SK-N-SH (cell line): ENCODE measurements at regions not wholly inside any gene's neighbourhood (a gene's known extent, or its start where the extent isn't known, plus 50 kb on each side); places are given as distances from the start of the nearest gene placed in this dataset.

Experiments used
- CTCF ChIA-PET: fragments of 300-600, 350-600 bp; formaldehyde crosslinking; extraction: SDS; loops from one replicate; lab custom pipeline; 2021; lab: Yijun Ruan, JAX
- POLR2A ChIA-PET: fragments of 350-600 bp; sonication (Branson Sonifier 250); formaldehyde crosslinking; extraction: SDS; loops from one replicate; lab custom pipeline; 2020; ENCODE audit warnings: antibody characterized with exemption, inconsistent platforms; lab: Yijun Ruan, JAX
- DNase-seq: peaks from one replicate; pipeline ENCODE4 v3.0.0; 2012
- H2AFZ ChIP-seq: fragments of 200-600 bp; sonication (generic); 2 replicates; pipeline ENCODE4 v1.8.1; 2016; ENCODE audit warnings: antibody characterized with exemption, mild to moderate bottlenecking, low read depth
- H3F3A ChIP-seq: fragments of 200-600 bp; sonication (generic); replicated peaks from 2 replicates; pipeline ENCODE3; 2016; ENCODE audit warnings: antibody characterized with exemption, mild to moderate bottlenecking; ENCODE audit not compliant: insufficient read depth
- H3K27ac ChIP-seq, 2 experiments: fragments of 200-500 bp in 1 of 2; fragments of 200-600 bp in 1 of 2; sonication (Bioruptor generic) in 1 of 2; sonication (generic), shearing (Covaris generic) in 1 of 2; 2 replicates each; pipeline versions ENCODE4 v1.5.1 to v1.6.1; 2014 to 2016; ENCODE audit warnings: low read depth in 2 of 2, inconsistent platforms in 1 of 2, low read length in 1 of 2, mild to moderate bottlenecking in 1 of 2, mixed read lengths in 1 of 2
- H3K27me3 ChIP-seq: fragments of 200-600 bp; sonication (generic), shearing (Covaris generic); 2 replicates; pipeline ENCODE4 v1.6.1; 2016; ENCODE audit warnings: mixed run types; ENCODE audit not compliant: insufficient read depth
- H3K36me3 ChIP-seq, 2 experiments: fragments of 200-500 bp in 1 of 2; fragments of 200-600 bp in 1 of 2; sonication (Bioruptor generic) in 1 of 2; sonication (generic) in 1 of 2; replicated peaks in 1 of 2; 2 replicates each; pipeline versions ENCODE3 to v1.5.1; 2014 to 2016; ENCODE audit warnings: low read length in 1 of 2, mild to moderate bottlenecking in 1 of 2; ENCODE audit not compliant: insufficient read depth in 2 of 2, control insufficient read depth in 1 of 2
- H3K4me1 ChIP-seq, 2 experiments: fragments of 200-500 bp in 1 of 2; fragments of 200-600 bp in 1 of 2; sonication (Bioruptor generic) in 1 of 2; sonication (generic), shearing (Covaris generic) in 1 of 2; 2 replicates each; pipeline versions ENCODE4 v1.5.1 to v1.6.1; 2014 to 2016; ENCODE audit warnings: low read depth in 1 of 2, low read length in 1 of 2, mixed run types in 1 of 2; ENCODE audit not compliant: insufficient read depth in 2 of 2, control insufficient read depth in 1 of 2
- H3K4me2 ChIP-seq: fragments of 200-600 bp; sonication (generic), shearing (Covaris generic); 2 replicates; pipeline ENCODE4 v1.6.1; 2017; ENCODE audit warnings: mixed run types
- H3K4me3 ChIP-seq, 2 experiments: fragments of 200-500 bp in 1 of 2; fragments of 200-600 bp in 1 of 2; sonication (Bioruptor generic) in 1 of 2; sonication (generic), shearing (Covaris generic) in 1 of 2; 2 replicates each; pipeline versions ENCODE4 v1.5.1 to v1.8.1; 2014 to 2016; ENCODE audit warnings: low read depth in 2 of 2, inconsistent platforms in 1 of 2, low read length in 1 of 2, mild to moderate bottlenecking in 1 of 2, mixed read lengths in 1 of 2, moderate library complexity in 1 of 2
- H3K79me2 ChIP-seq: fragments of 200-600 bp; sonication (generic); 2 replicates; pipeline ENCODE4 v1.8.1; 2017; ENCODE audit warnings: mild to moderate bottlenecking; ENCODE audit not compliant: insufficient read depth
- H3K9ac ChIP-seq: fragments of 200-600 bp; sonication (generic); 2 replicates; pipeline ENCODE4 v1.6.1; 2017; ENCODE audit warnings: mixed run types
- H3K9me2 ChIP-seq: fragments of 200-600 bp; sonication (generic); 2 replicates; pipeline ENCODE4 v1.6.1; 2017; ENCODE audit warnings: mixed run types
- H3K9me3 ChIP-seq: fragments of 200-600 bp; sonication (generic); 2 replicates; pipeline ENCODE4 v1.6.1; 2017; ENCODE audit warnings: mixed run types, mild to moderate bottlenecking, moderate library complexity
- H4K20me1 ChIP-seq: fragments of 200-600 bp; sonication (generic); 2 replicates; pipeline ENCODE4 v1.6.1; 2017; ENCODE audit warnings: mild to moderate bottlenecking, mixed run types; ENCODE audit not compliant: insufficient read depth
- EP300 ChIP-seq, 2 experiments: IDR thresholded peaks; 2 replicates each; pipeline versions ENCODE4 v1.4.0 to v1.6.1; 2012; ENCODE audit warnings: borderline replicate concordance in 1 of 2, low read depth in 1 of 2, low read length in 1 of 2
- EZH2phosphoT487 ChIP-seq: fragments of 200-600 bp; sonication (generic); IDR thresholded peaks from 2 replicates; pipeline ENCODE4 v1.6.1; 2017; ENCODE audit warnings: low read depth, mixed run types, mild to moderate bottlenecking, antibody characterized with exemption, moderate library complexity, borderline replicate concordance
- FOSL2 ChIP-seq: IDR thresholded peaks from 2 replicates; pipeline ENCODE4 v1.4.0; 2012; ENCODE audit warnings: low read depth, mild to moderate bottlenecking, moderate library complexity, borderline replicate concordance
- FOXJ3 ChIP-seq: sonication (generic); formaldehyde crosslinking; IDR thresholded peaks from 2 replicates; pipeline ENCODE4 v1.5.1; 2020; ENCODE audit warnings: mild to moderate bottlenecking, missing genetic modification reagents
- FOXM1 ChIP-seq: IDR thresholded peaks from 2 replicates; pipeline ENCODE4 v1.4.0; 2012; ENCODE audit warnings: low read depth, mild to moderate bottlenecking
- GABPA ChIP-seq: IDR thresholded peaks from 2 replicates; pipeline ENCODE4 v1.4.0; 2012; ENCODE audit warnings: low read depth, mild to moderate bottlenecking
- GATA2 ChIP-seq: sonication (generic); formaldehyde crosslinking; IDR thresholded peaks from 2 replicates; pipeline ENCODE4 v1.5.0; 2020; ENCODE audit warnings: mild to moderate bottlenecking, missing genetic modification reagents
- IRF3 ChIP-seq: fragments of 150-350 bp; IDR thresholded peaks from 2 replicates; pipeline ENCODE4 v1.6.1; 2016; ENCODE audit warnings: mild to moderate bottlenecking, low read depth, low read length
- MEF2A ChIP-seq: IDR thresholded peaks from 2 replicates; pipeline ENCODE4 v1.4.0; 2012; ENCODE audit warnings: low read depth, borderline replicate concordance
- MXI1 ChIP-seq: IDR thresholded peaks from 2 replicates; pipeline ENCODE4 v1.6.1; 2012; ENCODE audit warnings: mild to moderate bottlenecking, low read depth, low read length, improper control_type of control experiment
- RAD21 ChIP-seq: IDR thresholded peaks from 2 replicates; pipeline ENCODE4 v1.6.1; 2012; ENCODE audit warnings: mild to moderate bottlenecking, low read length
- RCOR1 ChIP-seq: fragments of 150-350 bp; IDR thresholded peaks from 2 replicates; pipeline ENCODE4 v1.6.1; 2017; ENCODE audit warnings: antibody characterized with exemption, low read length
- TEAD4 ChIP-seq: IDR thresholded peaks from 2 replicates; pipeline ENCODE4 v1.4.0; 2012; ENCODE audit warnings: mild to moderate bottlenecking, borderline replicate concordance; ENCODE audit not compliant: insufficient read depth
- USF1 ChIP-seq: IDR thresholded peaks from 2 replicates; pipeline ENCODE4 v1.4.0; 2012; ENCODE audit warnings: low read depth, borderline replicate concordance
- YY1 ChIP-seq: IDR thresholded peaks from 2 replicates; pipeline ENCODE4 v1.4.0; 2012; ENCODE audit warnings: low read depth, mild to moderate bottlenecking
- ZBTB33 ChIP-seq: IDR thresholded peaks from 2 replicates; pipeline ENCODE4 v1.4.0; 2012; ENCODE audit warnings: low read depth, borderline replicate concordance
- WGBS: methylation state at CpG from one replicate; pipeline ENCODE4 v1.1.6; 2017; ENCODE audit warnings: low lambda C conversion rate; 5-methylcytosine and 5-hydroxymethylcytosine counted together
- TF ChIP-seq, protein P1 (sequence below): IDR thresholded peaks from 2 replicates; pipeline ENCODE4 v1.4.0; 2012; ENCODE audit warnings: low read depth
- TF ChIP-seq, protein P2 (sequence below): fragments of 150-350 bp; IDR thresholded peaks from 2 replicates; pipeline ENCODE4 v1.6.1; 2017; ENCODE audit warnings: antibody characterized with exemption, low read length, low read depth, borderline replicate concordance
- TF ChIP-seq, protein P3 (sequence below): IDR thresholded peaks from 2 replicates; pipeline ENCODE4; 2012

DNA sequence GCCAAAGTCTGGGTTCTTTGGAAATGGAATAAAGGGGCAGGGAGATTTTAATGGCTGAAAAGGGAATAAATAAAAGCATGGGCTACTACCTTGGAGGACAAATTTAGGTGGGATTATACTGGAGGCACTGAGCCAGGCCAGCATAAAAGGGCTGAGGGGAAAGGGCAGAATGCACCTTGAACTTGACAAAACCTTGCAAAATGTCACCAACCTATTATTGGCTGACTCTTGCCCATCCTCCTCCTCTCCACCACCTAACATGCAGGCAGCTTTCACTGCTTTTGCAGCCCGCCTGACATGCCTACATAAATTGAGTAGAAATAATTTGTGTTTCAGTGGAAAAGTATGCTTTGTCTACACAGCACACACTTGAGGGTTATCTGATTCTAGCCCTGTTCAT is 65.3 kb upstream of the ABLIM1 start:
- no peaks in the 10 kb centered on the region for H3K79me2 ChIP-seq
- TF ChIP-seq FOXJ3 (no peak), TEAD4 (no peak), RCOR1 (no peak), MEF2A (no peak), GABPA (no peak), MXI1 (no peak), ZBTB33 (no peak), FOXM1 (no peak), FOSL2 (no peak), RAD21 (no peak), EZH2phosphoT487 (no peak), USF1 (no peak), YY1 (no peak), EP300 (IDR thresholded peaks at IDR 0.05; ENCODE audit: borderline replicate concordance in 1 of 2, low read depth in 1 of 2, low read length in 1 of 2) (no peak), GATA2 (CRISPR knock-in tag) (no peak), IRF3 (no peak)
- TF ChIP-seq, protein P1, sequence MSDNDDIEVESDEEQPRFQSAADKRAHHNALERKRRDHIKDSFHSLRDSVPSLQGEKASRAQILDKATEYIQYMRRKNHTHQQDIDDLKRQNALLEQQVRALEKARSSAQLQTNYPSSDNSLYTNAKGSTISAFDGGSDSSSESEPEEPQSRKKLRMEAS: no peak
- TF ChIP-seq, protein P2, sequence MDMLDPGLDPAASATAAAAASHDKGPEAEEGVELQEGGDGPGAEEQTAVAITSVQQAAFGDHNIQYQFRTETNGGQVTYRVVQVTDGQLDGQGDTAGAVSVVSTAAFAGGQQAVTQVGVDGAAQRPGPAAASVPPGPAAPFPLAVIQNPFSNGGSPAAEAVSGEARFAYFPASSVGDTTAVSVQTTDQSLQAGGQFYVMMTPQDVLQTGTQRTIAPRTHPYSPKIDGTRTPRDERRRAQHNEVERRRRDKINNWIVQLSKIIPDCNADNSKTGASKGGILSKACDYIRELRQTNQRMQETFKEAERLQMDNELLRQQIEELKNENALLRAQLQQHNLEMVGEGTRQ: no peak
- TF ChIP-seq, protein P3, sequence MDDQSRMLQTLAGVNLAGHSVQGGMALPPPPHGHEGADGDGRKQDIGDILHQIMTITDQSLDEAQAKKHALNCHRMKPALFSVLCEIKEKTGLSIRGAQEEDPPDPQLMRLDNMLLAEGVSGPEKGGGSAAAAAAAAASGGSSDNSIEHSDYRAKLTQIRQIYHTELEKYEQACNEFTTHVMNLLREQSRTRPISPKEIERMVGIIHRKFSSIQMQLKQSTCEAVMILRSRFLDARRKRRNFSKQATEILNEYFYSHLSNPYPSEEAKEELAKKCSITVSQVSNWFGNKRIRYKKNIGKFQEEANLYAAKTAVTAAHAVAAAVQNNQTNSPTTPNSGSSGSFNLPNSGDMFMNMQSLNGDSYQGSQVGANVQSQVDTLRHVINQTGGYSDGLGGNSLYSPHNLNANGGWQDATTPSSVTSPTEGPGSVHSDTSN: no peak

More for the DNA sequence above, 65.3 kb upstream of the ABLIM1 start:
- H3K9ac ChIP-seq: no peak overlapping the region
- H3K4me3 ChIP-seq: no peak overlapping the region
- ChIA-PET CTCF (interaction anchor here (1.4 to 2.2 kb wide), 2 partner anchors 19 to 21 kb away, joined by 3 to 11 read pairs; no protein-coding TSS in a partner anchor), POLR2A (no interaction called here)
- no peak overlapping the region for H3K27ac ChIP-seq
- H4K20me1 ChIP-seq: no peaks in the 10 kb centered on the region
- H3K9me3 ChIP-seq: no peaks in the 10 kb centered on the region
- peaks cover 0 to 5% of the 10 kb centered on the region in 2 experiments for H3K36me3 ChIP-seq
- DNase-seq: no peak
- no peaks in the 10 kb centered on the region for H3K27me3 ChIP-seq
- H3K4me1 ChIP-seq: peaks cover 0 to 16% of the 10 kb centered on the region in 2 experiments; a peak in 1 of 4 replicates
- no peak overlapping the region for H2AFZ ChIP-seq
- no peak overlapping the region for H3K4me2 ChIP-seq
- no peaks in the 10 kb centered on the region for H3K9me2 ChIP-seq
- no peaks in the 10 kb centered on the region for H3F3A ChIP-seq
- 100% methylated on average over 1 of the region's 1 CpG for WGBS
